ENCODE measurements at regions not wholly inside any gene's neighbourhood (a gene's known extent, or its start where the extent isn't known, plus 50 kb on each side); places are given as distances from the start of the nearest gene placed in this dataset.
"Not testable (repeated sequence)": the region's sequence is repeated elsewhere in the genome, so short reads cannot be mapped to it uniquely, and the experiment has no call there.

GRCh38 chr6:88513920-88514319, 347.8 kb upstream of the CNR1 start:
- Histone ChIP-seq H3K4me2 (no peak overlapping the region), H3K4me1 (no peaks in the 10 kb centered on the region), H3K36me3 (no peaks in the 10 kb centered on the region), H3K9ac (no peak overlapping the region), H3K9me3 (replicated peaks in 1 of 11) (no peaks in the 10 kb centered on the region), H3K27me3 (no peaks in the 10 kb centered on the region), H4K20me1 (no peaks in the 10 kb centered on the region), H3K27ac (no peak overlapping the region), H3K4me3 (no peak overlapping the region)
- TF ChIP-seq Cebpa-rat (IDR thresholded peaks at IDR 0.05), result no peak

GRCh38 chr6:88513471-88513870, 347.3 kb upstream of the CNR1 start:
- no peak overlapping the region for H3K4me3 ChIP-seq
- H3K4me1 ChIP-seq, result no peaks in the 10 kb centered on the region
- no peaks in the 10 kb centered on the region for H4K20me1 ChIP-seq
- no peak overlapping the region for H3K4me2 ChIP-seq
- no peak for TF ChIP-seq Cebpa-rat (IDR thresholded peaks at IDR 0.05)
- no peak overlapping the region for H3K9ac ChIP-seq
- H3K36me3 ChIP-seq, result no peaks in the 10 kb centered on the region
- no peak overlapping the region for H3K27ac ChIP-seq
- H3K27me3 ChIP-seq, result no peaks in the 10 kb centered on the region
- no peaks in the 10 kb centered on the region for H3K9me3 ChIP-seq (replicated peaks in 1 of 11)

GRCh38 chr6:88512951-88513350, 346.8 kb upstream of the CNR1 start:
- Histone ChIP-seq H3K4me3 (no peak overlapping the region), H3K36me3 (no peaks in the 10 kb centered on the region), H3K27me3 (no peaks in the 10 kb centered on the region), H3K4me1 (no peaks in the 10 kb centered on the region), H3K9ac (no peak overlapping the region), H3K9me3 (replicated peaks in 1 of 11) (no peaks in the 10 kb centered on the region), H3K4me2 (no peak overlapping the region), H4K20me1 (no peaks in the 10 kb centered on the region), H3K27ac (no peak overlapping the region)
- TF ChIP-seq Cebpa-rat (IDR thresholded peaks at IDR 0.05), result no peak

- Histone ChIP-seq H3K9ac (no peak overlapping the region), H4K20me1 (no peaks in the 10 kb centered on the region), H3K4me1 (no peaks in the 10 kb centered on the region), H3K9me3 (replicated peaks in 1 of 11) (peaks cover 3 to 33% (median 18%) of the 10 kb centered on the region in 11 experiments; a peak in 18 of 22 replicates), H3K4me2 (no peak overlapping the region), H3K4me3 (no peak overlapping the region), H3K36me3 (no peaks in the 10 kb centered on the region), H3K27me3 (no peaks in the 10 kb centered on the region), H3K27ac (no peak overlapping the region)
- TF ChIP-seq Cebpa-rat (IDR thresholded peaks at IDR 0.05), result no peak
Observed at GRCh38 chr6:88502391-88502790, 336.2 kb upstream of the CNR1 start.

- Histone ChIP-seq H3K4me3 (no peak overlapping the region), H3K9me3 (replicated peaks in 1 of 11) (peaks cover 4 to 19% (median 16%) of the 10 kb centered on the region in 11 experiments; a peak in 17 of 22 replicates), H3K27me3 (no peaks in the 10 kb centered on the region), H4K20me1 (no peaks in the 10 kb centered on the region), H3K36me3 (no peaks in the 10 kb centered on the region), H3K4me2 (no peak overlapping the region), H3K27ac (no peak overlapping the region), H3K9ac (no peak overlapping the region), H3K4me1 (peaks cover under 1 to 10% (median 3%) of the 10 kb centered on the region in 10 experiments; a peak in 16 of 20 replicates)
- no peak for TF ChIP-seq Cebpa-rat (IDR thresholded peaks at IDR 0.05)
Observed at GRCh38 chr6:88499845-88500699, 333.9 kb upstream of the CNR1 start.

- Histone ChIP-seq H3K4me1 (peaks cover 7 to 16% (median 10%) of the 10 kb centered on the region in 10 experiments; a peak in 19 of 20 replicates), H3K27me3 (no peaks in the 10 kb centered on the region), H3K9ac (no peak overlapping the region), H3K36me3 (no peaks in the 10 kb centered on the region), H3K27ac (no peak overlapping the region), H3K4me3 (no peak overlapping the region), H3K9me3 (replicated peaks in 1 of 11) (peaks cover 4 to 19% (median 15%) of the 10 kb centered on the region in 11 experiments; a peak in 17 of 22 replicates), H3K4me2 (no peak overlapping the region), H4K20me1 (no peaks in the 10 kb centered on the region)
- TF ChIP-seq Cebpa-rat (IDR thresholded peaks at IDR 0.05), result no peak
Observed at GRCh38 chr6:88499436-88499835, 333.3 kb upstream of the CNR1 start.

GRCh38 chr6:88497403-88497802, 331.3 kb upstream of the CNR1 start:
- not testable (repeated sequence) for H3K4me2 ChIP-seq
- H3K4me1 ChIP-seq, result peaks cover 19 to 36% (median 25%) of the 10 kb centered on the region in 10 experiments

GRCh38 chr6:88494401-88495140, 328.4 kb upstream of the CNR1 start:
- H4K20me1 ChIP-seq, result no peaks in the 10 kb centered on the region
- H3K4me2 ChIP-seq, result peak overlapping the region in 10 of 11 experiments; percentile 16 to 68 (median 58); a peak in 17 of 22 replicates
- H3K4me1 ChIP-seq, result peaks cover 19 to 36% (median 25%) of the 10 kb centered on the region in 10 experiments
- H3K36me3 ChIP-seq, result no peaks in the 10 kb centered on the region
- H3K9ac ChIP-seq, result no peak overlapping the region
- no peak overlapping the region for H3K4me3 ChIP-seq
- H3K27me3 ChIP-seq, result no peaks in the 10 kb centered on the region
- peak overlapping the region in 3 of 11 experiments; percentile 9 to 10 (median 10); a peak in 1 of 22 replicates for H3K27ac ChIP-seq
- TF ChIP-seq Cebpa-rat (IDR thresholded peaks at IDR 0.05), result no peak
- H3K9me3 ChIP-seq (replicated peaks in 1 of 11), result peaks cover 4 to 19% (median 15%) of the 10 kb centered on the region in 11 experiments; a peak in 17 of 22 replicates

More at GRCh38 chr6:88497403-88497802, 331.3 kb upstream of the CNR1 start:
- H4K20me1 ChIP-seq, H3K9ac ChIP-seq, H3K4me3 ChIP-seq, H3K27me3 ChIP-seq, H3K36me3 ChIP-seq, H3K27ac ChIP-seq: not testable (repeated sequence)
- peaks cover 4 to 19% (median 15%) of the 10 kb centered on the region in 11 experiments; a peak in 17 of 22 replicates for H3K9me3 ChIP-seq (replicated peaks in 1 of 11)

- peaks cover 4 to 19% (median 15%) of the 10 kb centered on the region in 11 experiments; a peak in 17 of 22 replicates for H3K9me3 ChIP-seq (replicated peaks in 1 of 11)
- no peaks in the 10 kb centered on the region for H3K36me3 ChIP-seq
- H3K4me3 ChIP-seq, result no peak overlapping the region
- 0 out of 22 replicates have a peak overlapping the region, but pooled peaks of 1 of the 11 experiments have one; percentile 31 for H3K27ac ChIP-seq
- H3K4me1 ChIP-seq, result peaks cover 19 to 36% (median 25%) of the 10 kb centered on the region in 10 experiments
- H3K27me3 ChIP-seq, result no peaks in the 10 kb centered on the region
- peak overlapping the region in 10 of 11 experiments; percentile 6 to 68 (median 64); a peak in 17 of 22 replicates for H3K4me2 ChIP-seq
- H3K9ac ChIP-seq, result no peak overlapping the region
- no peaks in the 10 kb centered on the region for H4K20me1 ChIP-seq
- no peak for TF ChIP-seq Cebpa-rat (IDR thresholded peaks at IDR 0.05)
Observed at GRCh38 chr6:88493717-88494116, 327.6 kb upstream of the CNR1 start.

Data from BLaER1 treated with 17β-estradiol and CSF1 and Interleukin-3, amounts not matched to agents 10 nM and 100 nM (cell line).